Endothelial cell of umbilical vein (primary cell): ENCODE measurements at regions not wholly inside any gene's neighbourhood (a gene's known extent, or its start where the extent isn't known, plus 50 kb on each side); places are given as distances from the start of the nearest gene placed in this dataset.

ENCODE experiments used
- BruUV-seq: library from RNA; stranded (reverse); fragments of 400-500 nt; replicated peaks from 2 replicates; lab custom pipeline; 2021; lab: Mats Ljungman, UMichigan
- CTCF ChIA-PET: fragments of 300-600, 350-600 bp; sonication (Branson Sonifier 250); formaldehyde crosslinking; loops from one replicate; lab custom pipeline; 2021; ENCODE audit warnings: antibody characterized with exemption, inconsistent platforms; lab: Charles Lee
- POLR2A ChIA-PET: fragments of 300-600, 350-600 bp; sonication (Branson Sonifier 250); formaldehyde crosslinking; loops from one replicate; lab custom pipeline; 2021; ENCODE audit warnings: antibody characterized with exemption, inconsistent platforms; lab: Charles Lee
- DNase-seq: peaks from one replicate; pipeline ENCODE4 v3.0.0-alpha.2; 2011; ENCODE audit warnings: low read depth, low spot score
- FAIRE-seq: peaks from 2 replicates; lab custom pipeline; 2011; peaks lifted over from hg19 to GRCh38; lab: Jason Lieb, UNC
- H2AFZ ChIP-seq: 2 replicates; pipeline ENCODE4 v1.6.0; 2012; ENCODE audit warnings: low read depth, low read length, control low read depth, inconsistent platforms
- H3K27ac ChIP-seq: 2 replicates; pipeline ENCODE4 v1.5.1; 2011; ENCODE audit warnings: low read depth, mild to moderate bottlenecking, control low read depth, low read length, moderate library complexity; ENCODE audit not compliant: insufficient read depth
- H3K27me3 ChIP-seq, 2 experiments: 2 replicates each; pipeline versions ENCODE4 v1.6.0 to v1.6.1; 2011; ENCODE audit warnings: low read length in 2 of 2, mixed read lengths in 1 of 2; ENCODE audit not compliant: control insufficient read depth in 2 of 2, insufficient read depth in 2 of 2
- H3K36me3 ChIP-seq, 2 experiments: 2 replicates in 1 of 2; 3 replicates in 1 of 2; pipeline ENCODE4 v1.5.1; 2011; ENCODE audit warnings: low read length in 2 of 2, mild to moderate bottlenecking in 1 of 2, moderate library complexity in 1 of 2; ENCODE audit not compliant: control insufficient read depth in 2 of 2, insufficient read depth in 2 of 2; ENCODE audit errors: extremely low read depth in 1 of 2
- H3K4me1 ChIP-seq: 3 replicates; pipeline ENCODE4 v1.5.1; 2011; ENCODE audit warnings: mild to moderate bottlenecking, low read length; ENCODE audit not compliant: control insufficient read depth, insufficient read depth; ENCODE audit errors: extremely low read depth
- H3K4me2 ChIP-seq: 2 replicates; pipeline ENCODE4 v1.6.1; 2011; ENCODE audit warnings: low read length, control low read depth, mixed read lengths; ENCODE audit not compliant: insufficient read depth
- H3K4me3 ChIP-seq, 3 experiments: fragments of 200-600 bp in 1 of 3; sonication (generic), shearing (Covaris generic) in 1 of 3; replicated peaks in 1 of 3; 2 replicates each; pipeline ENCODE4 v1.5.1; 2011 to 2016; ENCODE audit warnings: control low read depth in 3 of 3, low read length in 3 of 3, mild to moderate bottlenecking in 2 of 3, inconsistent platforms in 1 of 3, low read depth in 1 of 3, moderate library complexity in 1 of 3; ENCODE audit not compliant: insufficient read depth in 1 of 3
- H3K79me2 ChIP-seq: 2 replicates; pipeline ENCODE4 v1.6.0; 2012; ENCODE audit warnings: low read length, inconsistent platforms; ENCODE audit not compliant: control insufficient read depth, insufficient read depth
- H3K9ac ChIP-seq: replicated peaks from 2 replicates; pipeline ENCODE3; 2011; ENCODE audit warnings: low read length, control low read depth; ENCODE audit not compliant: insufficient read depth; ENCODE audit errors: extremely low read depth
- H3K9me1 ChIP-seq: replicated peaks from 3 replicates; pipeline ENCODE4 v1.6.0; 2011; ENCODE audit warnings: mild to moderate bottlenecking, low read length; ENCODE audit not compliant: control insufficient read depth, insufficient read depth; ENCODE audit errors: extremely low read depth
- H3K9me3 ChIP-seq: replicated peaks from 2 replicates; pipeline ENCODE4 v1.5.1; 2012; ENCODE audit warnings: low read length, inconsistent platforms; ENCODE audit not compliant: control insufficient read depth, insufficient read depth
- H4K20me1 ChIP-seq: replicated peaks from 2 replicates; pipeline ENCODE3; 2011; ENCODE audit warnings: mild to moderate bottlenecking, low read length; ENCODE audit not compliant: control insufficient read depth, insufficient read depth; ENCODE audit errors: extremely low read depth
- EZH2 ChIP-seq: IDR thresholded peaks from 2 replicates; pipeline ENCODE4 v1.6.1; 2012; ENCODE audit warnings: borderline replicate concordance, low read depth, mild to moderate bottlenecking, moderate library complexity, low read length, inconsistent platforms; ENCODE audit not compliant: severe bottlenecking
- FOS ChIP-seq: IDR thresholded peaks from 2 replicates; pipeline ENCODE4 v1.6.1; 2011; ENCODE audit warnings: mild to moderate bottlenecking, low read length, moderate library complexity, borderline replicate concordance; ENCODE audit not compliant: insufficient read depth
- GATA2 ChIP-seq: IDR thresholded peaks from 2 replicates; pipeline ENCODE4 v1.7.0; 2011; ENCODE audit warnings: low read depth, mild to moderate bottlenecking, moderate library complexity, mixed read lengths, low read length; ENCODE audit not compliant: insufficient read length, insufficient read depth
- JUN ChIP-seq: IDR thresholded peaks from 2 replicates; pipeline ENCODE4 v1.6.1; 2011; ENCODE audit warnings: borderline replicate concordance, low read depth; ENCODE audit not compliant: insufficient read length, insufficient read depth
- MAX ChIP-seq: IDR thresholded peaks from 2 replicates; pipeline ENCODE4 v1.6.1; 2011; ENCODE audit not compliant: insufficient read depth, insufficient read length
- MYC ChIP-seq: IDR thresholded peaks from one replicate; pipeline ENCODE4 v1.6.1; 2011; ENCODE audit warnings: mild to moderate bottlenecking, low read depth, low read length
- POLR2A ChIP-seq: IDR thresholded peaks from 2 replicates; pipeline ENCODE4 v1.6.1; 2012; ENCODE audit warnings: low read depth, mild to moderate bottlenecking, control low read depth, low read length
- POLR2AphosphoS5 ChIP-seq: IDR thresholded peaks from 2 replicates; pipeline ENCODE4 v1.6.1; 2012; ENCODE audit warnings: low read depth, mild to moderate bottlenecking, control low read depth, low read length, moderate library complexity; ENCODE audit not compliant: insufficient read depth
- dilution Hi-C: fragments of 300-500 bp; cut with MboI; formaldehyde crosslinking; loops from one replicate; pipeline ENCODE4 v1.15.0; 2019; ENCODE audit warnings: low sequenced_read_pairs; ENCODE audit not compliant: extremely low pct_ligation_motif_present
- intact Hi-C: fragments of 100-400 bp; cut with micrococcal nuclease; formaldehyde crosslinking; loops from one replicate; pipeline ENCODE4 v1.10.0; 2022
- TF ChIP-seq, protein P1 (sequence below), 2 donors: IDR thresholded peaks; 1 replicate in 1 of 2; 2 replicates in 1 of 2; pipeline ENCODE4 v1.5.1; 2011; ENCODE audit warnings: low read length in 2 of 2, mild to moderate bottlenecking in 2 of 2, moderate library complexity in 2 of 2, control low read depth in 1 of 2, inconsistent platforms in 1 of 2, low read depth in 1 of 2; ENCODE audit not compliant: insufficient read depth in 1 of 2; ENCODE audit errors: extremely low read depth in 1 of 2

DNA sequence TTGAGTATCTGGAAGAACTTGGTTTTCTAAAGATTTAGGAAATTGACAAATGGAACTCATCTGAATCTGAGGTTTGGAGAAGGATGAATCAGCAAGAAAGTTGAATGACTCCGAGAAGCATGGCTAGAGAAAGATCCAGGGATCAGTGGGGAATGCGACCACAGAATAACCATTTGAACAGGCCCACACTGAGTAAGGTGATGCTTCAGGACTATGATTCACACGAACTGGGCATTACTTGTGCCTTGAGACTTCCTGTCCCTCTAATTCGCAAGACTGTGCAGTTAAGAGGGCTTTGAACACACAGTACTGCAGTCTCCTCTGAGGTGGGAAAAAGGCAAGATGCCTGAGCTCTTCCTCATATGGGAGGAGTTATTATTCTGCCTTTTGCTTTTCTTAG, 395.5 kb upstream of the POM121L12 start:
- Histone ChIP-seq H3K9me3 (no peaks in the 10 kb centered on the region), H3K9me1 (no peaks in the 10 kb centered on the region), H3K9ac (no peak overlapping the region), H3K4me1 (no peaks in the 10 kb centered on the region), H3K4me2 (no peak overlapping the region), H4K20me1 (no peaks in the 10 kb centered on the region), H3K27me3 (no peaks in the 10 kb centered on the region), H3K36me3 (no peaks in the 10 kb centered on the region), H3K27ac (no peak overlapping the region), H2AFZ (no peak overlapping the region), H3K4me3 (no peak overlapping the region), H3K79me2 (no peaks in the 10 kb centered on the region)
- no TSS peak for BruUV-seq
- dilution Hi-C loops (no loop called here), intact Hi-C loops (no loop called here)
- ChIA-PET CTCF (no interaction called here), POLR2A (no interaction called here)
- TF ChIP-seq, protein P1, sequence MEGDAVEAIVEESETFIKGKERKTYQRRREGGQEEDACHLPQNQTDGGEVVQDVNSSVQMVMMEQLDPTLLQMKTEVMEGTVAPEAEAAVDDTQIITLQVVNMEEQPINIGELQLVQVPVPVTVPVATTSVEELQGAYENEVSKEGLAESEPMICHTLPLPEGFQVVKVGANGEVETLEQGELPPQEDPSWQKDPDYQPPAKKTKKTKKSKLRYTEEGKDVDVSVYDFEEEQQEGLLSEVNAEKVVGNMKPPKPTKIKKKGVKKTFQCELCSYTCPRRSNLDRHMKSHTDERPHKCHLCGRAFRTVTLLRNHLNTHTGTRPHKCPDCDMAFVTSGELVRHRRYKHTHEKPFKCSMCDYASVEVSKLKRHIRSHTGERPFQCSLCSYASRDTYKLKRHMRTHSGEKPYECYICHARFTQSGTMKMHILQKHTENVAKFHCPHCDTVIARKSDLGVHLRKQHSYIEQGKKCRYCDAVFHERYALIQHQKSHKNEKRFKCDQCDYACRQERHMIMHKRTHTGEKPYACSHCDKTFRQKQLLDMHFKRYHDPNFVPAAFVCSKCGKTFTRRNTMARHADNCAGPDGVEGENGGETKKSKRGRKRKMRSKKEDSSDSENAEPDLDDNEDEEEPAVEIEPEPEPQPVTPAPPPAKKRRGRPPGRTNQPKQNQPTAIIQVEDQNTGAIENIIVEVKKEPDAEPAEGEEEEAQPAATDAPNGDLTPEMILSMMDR (IDR thresholded peaks at IDR 0.05; ENCODE audit: extremely low read depth in 1 of 2, insufficient read depth in 1 of 2, low read depth in 1 of 2, low read length in 2 of 2), result no peak
- TF ChIP-seq JUN (no peak), POLR2AphosphoS5 (no peak), GATA2 (no peak)
- DNase-seq (no peak), FAIRE-seq (no peak)

- ChIA-PET CTCF (no interaction called here), POLR2A (no interaction called here)
- H3K4me2 ChIP-seq, result no peak overlapping the region
- no peaks in the 10 kb centered on the region for H3K79me2 ChIP-seq
- H3K9me3 ChIP-seq, result no peaks in the 10 kb centered on the region
- DNase-seq, result no peak
- no TSS peak for BruUV-seq
- FAIRE-seq, result no peak
- H4K20me1 ChIP-seq, result no peaks in the 10 kb centered on the region
- intact Hi-C loops (no loop called here), dilution Hi-C loops (no loop called here)
- no peak overlapping the region for H3K9ac ChIP-seq
- H2AFZ ChIP-seq, result no peak overlapping the region
- TF ChIP-seq JUN, result no peak
- TF ChIP-seq MAX, result no peak
- TF ChIP-seq, protein P1 (IDR thresholded peaks at IDR 0.05; ENCODE audit: extremely low read depth in 1 of 2, insufficient read depth in 1 of 2, low read depth in 1 of 2, low read length in 2 of 2), result no peak
- TF ChIP-seq POLR2A, result no peak
- TF ChIP-seq POLR2AphosphoS5, result no peak
- no peak for TF ChIP-seq MYC
- no peak for TF ChIP-seq FOS
- TF ChIP-seq GATA2, result no peak
- TF ChIP-seq EZH2, result no peak
- H3K4me1 ChIP-seq, result no peaks in the 10 kb centered on the region
- H3K4me3 ChIP-seq, result no peak overlapping the region
- H3K27ac ChIP-seq, result no peak overlapping the region
- H3K9me1 ChIP-seq, result no peaks in the 10 kb centered on the region
- H3K27me3 ChIP-seq, result no peaks in the 10 kb centered on the region
- H3K36me3 ChIP-seq, result no peaks in the 10 kb centered on the region
These were observed 396.3 kb upstream of the POM121L12 start for GRCh38 chr7:52639126-52639525.
